Astrocyte (in vitro differentiated cells and primary cell): ENCODE measurements at regions not wholly inside any gene's neighbourhood (a gene's known extent, or its start where the extent isn't known, plus 50 kb on each side); places are given as distances from the start of the nearest gene placed in this dataset.

ENCODE experiments used
- CTCF ChIP-seq: IDR thresholded peaks from 2 replicates; pipeline ENCODE4 v1.5.1; 2011; ENCODE audit warnings: low read depth, mild to moderate bottlenecking, inconsistent platforms, low read length, moderate library complexity; ENCODE audit not compliant: insufficient read depth
- EZH2 ChIP-seq: IDR thresholded peaks from 2 replicates; pipeline ENCODE4 v1.6.1; 2012; ENCODE audit warnings: mild to moderate bottlenecking, low read length, inconsistent platforms; ENCODE audit not compliant: insufficient read depth

GRCh38 chr2:176780348-176780747 lies 432.2 kb upstream of the HNRNPA3 start:
- TF ChIP-seq CTCF: no peak
- TF ChIP-seq EZH2: no peak
